BJ (cell line): ENCODE measurements at regions not wholly inside any gene's neighbourhood (a gene's known extent, or its start where the extent isn't known, plus 50 kb on each side); places are given as distances from the start of the nearest gene placed in this dataset.

ENCODE experiments used
- CTCF ChIA-PET: fragments of 350-600 bp; formaldehyde crosslinking; extraction: SDS; loops from one replicate; lab custom pipeline; 2021; ENCODE audit warnings: antibody characterized with exemption, inconsistent platforms; lab: Yijun Ruan, JAX
- POLR2A ChIA-PET: fragments of 300-600 bp; sonication (Branson Sonifier 250); formaldehyde crosslinking; extraction: SDS; loops from one replicate; lab custom pipeline; 2021; ENCODE audit warnings: antibody characterized with exemption; lab: Charles Lee
- DNase-seq: peaks from one replicate; pipeline ENCODE4 v3.0.0-alpha.2; 2011; ENCODE audit warnings: low read depth
- H3K27me3 ChIP-seq: 2 replicates; pipeline ENCODE4 v1.6.0; 2011; ENCODE audit warnings: low read length; ENCODE audit not compliant: control insufficient read depth, insufficient read depth
- H3K36me3 ChIP-seq: 2 replicates; pipeline ENCODE4 v1.5.1; 2011; ENCODE audit warnings: low read length; ENCODE audit not compliant: control insufficient read depth, insufficient read depth
- H3K4me3 ChIP-seq: 2 replicates; pipeline ENCODE4 v1.5.1; 2011; ENCODE audit warnings: low read depth, mild to moderate bottlenecking, control low read depth, low read length
- TF ChIP-seq, protein P1 (sequence below): IDR thresholded peaks from 2 replicates; pipeline ENCODE4 v1.5.1; 2011; ENCODE audit warnings: low read depth, mild to moderate bottlenecking, control low read depth, inconsistent platforms, low read length, moderate library complexity; ENCODE audit not compliant: insufficient read depth

GRCh38 chr7:131893631-131894340, 337.4 kb upstream of the PODXL start:
- ChIA-PET POLR2A (no interaction called here), CTCF (interaction anchor here (0.6 kb wide), 1 partner anchor 598 kb away, joined by 3 read pairs; no protein-coding TSS in a partner anchor)
- H3K27me3 ChIP-seq: no peaks in the 10 kb centered on the region
- no peak for DNase-seq
- TF ChIP-seq, protein P1, sequence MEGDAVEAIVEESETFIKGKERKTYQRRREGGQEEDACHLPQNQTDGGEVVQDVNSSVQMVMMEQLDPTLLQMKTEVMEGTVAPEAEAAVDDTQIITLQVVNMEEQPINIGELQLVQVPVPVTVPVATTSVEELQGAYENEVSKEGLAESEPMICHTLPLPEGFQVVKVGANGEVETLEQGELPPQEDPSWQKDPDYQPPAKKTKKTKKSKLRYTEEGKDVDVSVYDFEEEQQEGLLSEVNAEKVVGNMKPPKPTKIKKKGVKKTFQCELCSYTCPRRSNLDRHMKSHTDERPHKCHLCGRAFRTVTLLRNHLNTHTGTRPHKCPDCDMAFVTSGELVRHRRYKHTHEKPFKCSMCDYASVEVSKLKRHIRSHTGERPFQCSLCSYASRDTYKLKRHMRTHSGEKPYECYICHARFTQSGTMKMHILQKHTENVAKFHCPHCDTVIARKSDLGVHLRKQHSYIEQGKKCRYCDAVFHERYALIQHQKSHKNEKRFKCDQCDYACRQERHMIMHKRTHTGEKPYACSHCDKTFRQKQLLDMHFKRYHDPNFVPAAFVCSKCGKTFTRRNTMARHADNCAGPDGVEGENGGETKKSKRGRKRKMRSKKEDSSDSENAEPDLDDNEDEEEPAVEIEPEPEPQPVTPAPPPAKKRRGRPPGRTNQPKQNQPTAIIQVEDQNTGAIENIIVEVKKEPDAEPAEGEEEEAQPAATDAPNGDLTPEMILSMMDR: no peak
- H3K4me3 ChIP-seq: no peak overlapping the region
- H3K36me3 ChIP-seq: no peaks in the 10 kb centered on the region

- ChIA-PET CTCF (interaction anchor here (0.7 kb wide), 1 partner anchor 171 kb away, joined by 3 read pairs; no protein-coding TSS in a partner anchor), POLR2A (no interaction called here)
- TF ChIP-seq, protein P1: no peak
Observed at GRCh38 chr7:131890176-131890575, 333.7 kb upstream of the PODXL start.

GRCh38 chr7:131889572-131890150, 333.2 kb upstream of the PODXL start:
- ChIA-PET POLR2A (no interaction called here), CTCF (interaction anchor here (0.7 to 2.3 kb wide), 3 partner anchors 31 to 171 kb away, joined by 3 to 10 read pairs (median 4); no protein-coding TSS in a partner anchor)
- no peaks in the 10 kb centered on the region for H3K27me3 ChIP-seq
- no peak for DNase-seq
- TF ChIP-seq, protein P1: no peak
- H3K36me3 ChIP-seq: no peaks in the 10 kb centered on the region
- H3K4me3 ChIP-seq: no peak overlapping the region

More at GRCh38 chr7:131890176-131890575, 333.7 kb upstream of the PODXL start:
- no peak overlapping the region for H3K4me3 ChIP-seq
- H3K27me3 ChIP-seq: no peaks in the 10 kb centered on the region
- H3K36me3 ChIP-seq: no peaks in the 10 kb centered on the region
- no peak for DNase-seq

GRCh38 chr7:131883769-131884168, 327.3 kb upstream of the PODXL start:
- Histone ChIP-seq H3K27me3 (peaks cover 2% of the 10 kb centered on the region; the same call in 1 of the 2 replicates), H3K4me3 (no peak overlapping the region), H3K36me3 (no peaks in the 10 kb centered on the region)
- ChIA-PET POLR2A (no interaction called here), CTCF (interaction anchor here (0.6 to 2.3 kb wide), 4 partner anchors 20 to 1112 kb away, joined by 3 to 7 read pairs (median 4); no protein-coding TSS in a partner anchor)
- no peak for DNase-seq
- TF ChIP-seq, protein P1: no peak

GRCh38 chr7:131883196-131883595, 326.8 kb upstream of the PODXL start:
- Histone ChIP-seq H3K27me3 (peaks cover 2% of the 10 kb centered on the region; the same call in 1 of the 2 replicates), H3K4me3 (no peak overlapping the region), H3K36me3 (no peaks in the 10 kb centered on the region)
- no peak for DNase-seq
- TF ChIP-seq, protein P1: no peak
- ChIA-PET POLR2A (no interaction called here), CTCF (interaction anchor here (1.4 to 2.3 kb wide), 2 partner anchors 19 to 24 kb away, joined by 4 to 7 read pairs; no protein-coding TSS in a partner anchor)
